HEK293 (cell line): ENCODE measurements at regions not wholly inside any gene's neighbourhood (a gene's known extent, or its start where the extent isn't known, plus 50 kb on each side); places are given as distances from the start of the nearest gene placed in this dataset.

Experiments
- CTCF ChIA-PET: fragments of 350-600 bp; formaldehyde crosslinking; extraction: SDS; loops from one replicate; lab custom pipeline; 2021; ENCODE audit warnings: antibody characterized with exemption; lab: Yijun Ruan, JAX
- POLR2A ChIA-PET: fragments of 300-600 bp; formaldehyde crosslinking; extraction: SDS; loops from one replicate; lab custom pipeline; 2020; ENCODE audit warnings: antibody characterized with exemption, inconsistent platforms; lab: Yijun Ruan, JAX
- H3K27ac ChIP-seq: fragments of 200-500 bp; sonication (Bioruptor generic); 2 replicates; pipeline ENCODE4 v1.5.1; 2014; ENCODE audit warnings: low read depth, low read length, control low read depth, inconsistent platforms; ENCODE audit errors: extremely low read depth
- H3K36me3 ChIP-seq, 2 experiments: fragments of 200-500 bp in 1 of 2; sonication (Bioruptor generic) in 1 of 2; 1 replicate in 1 of 2; 2 replicates in 1 of 2; pipeline ENCODE4 v1.5.1; 2014 to 2017; ENCODE audit warnings: inconsistent platforms in 2 of 2, low read length in 2 of 2; ENCODE audit not compliant: control insufficient read depth in 2 of 2, insufficient read depth in 1 of 2
- H3K4me1 ChIP-seq: fragments of 200-500 bp; sonication (Bioruptor generic); 2 replicates; pipeline ENCODE4 v1.5.1; 2014; ENCODE audit warnings: mild to moderate bottlenecking, low read length, inconsistent platforms; ENCODE audit not compliant: control insufficient read depth, insufficient read depth
- H3K4me3 ChIP-seq: 2 replicates; pipeline ENCODE4 v1.5.1; 2011; ENCODE audit warnings: low read depth, mild to moderate bottlenecking, control low read depth, low read length, moderate library complexity
- H3K9me3 ChIP-seq: fragments of 200-500 bp; sonication (Bioruptor generic); 2 replicates; pipeline ENCODE4 v1.5.1; 2014; ENCODE audit warnings: low read depth, low read length, inconsistent platforms; ENCODE audit not compliant: control insufficient read depth, insufficient read depth
- BCL11A ChIP-seq: fragments of 450-650 bp; formaldehyde crosslinking; IDR thresholded peaks from 2 replicates; pipeline ENCODE4 v1.5.1; 2016; ENCODE audit warnings: low read depth, missing biosample characterization, missing genetic modification characterization
- CTCF ChIP-seq: fragments of 450-650 bp; formaldehyde crosslinking; IDR thresholded peaks from 2 replicates; pipeline ENCODE4 v1.5.1; 2016; ENCODE audit warnings: missing biosample characterization, missing genetic modification characterization
- GFI1B ChIP-seq: fragments of 450-650 bp; formaldehyde crosslinking; IDR thresholded peaks from 2 replicates; pipeline ENCODE4 v1.5.1; 2016; ENCODE audit warnings: missing biosample characterization, missing genetic modification characterization
- KLF16 ChIP-seq: fragments of 450-650 bp; formaldehyde crosslinking; IDR thresholded peaks from 2 replicates; pipeline ENCODE4 v1.5.1; 2017; ENCODE audit warnings: missing biosample characterization, missing genetic modification characterization
- PRDM1 ChIP-seq: fragments of 450-650 bp; formaldehyde crosslinking; IDR thresholded peaks from 2 replicates; pipeline ENCODE4; 2016; ENCODE audit warnings: missing biosample characterization, missing genetic modification characterization
- ZBTB10 ChIP-seq: fragments of 450-650 bp; formaldehyde crosslinking; IDR thresholded peaks from 2 replicates; pipeline ENCODE4 v1.5.1; 2016; ENCODE audit warnings: missing biosample characterization, missing genetic modification characterization
- ZBTB20 ChIP-seq: fragments of 450-650 bp; formaldehyde crosslinking; IDR thresholded peaks from 2 replicates; pipeline ENCODE4 v1.5.1; 2016; ENCODE audit warnings: missing biosample characterization, missing genetic modification characterization
- ZFP69B ChIP-seq: fragments of 450-650 bp; formaldehyde crosslinking; IDR thresholded peaks from 2 replicates; pipeline ENCODE4 v1.5.1; 2016; ENCODE audit warnings: missing biosample characterization, missing genetic modification characterization
- ZNF112 ChIP-seq: fragments of 450-650 bp; formaldehyde crosslinking; IDR thresholded peaks from 2 replicates; pipeline ENCODE4 v1.5.0; 2017; ENCODE audit warnings: missing biosample characterization, missing genetic modification characterization
- ZNF121 ChIP-seq: fragments of 450-650 bp; formaldehyde crosslinking; IDR thresholded peaks from 2 replicates; pipeline ENCODE4 v1.5.1; 2016; ENCODE audit warnings: missing biosample characterization, missing genetic modification characterization
- ZNF155 ChIP-seq: fragments of 450-650 bp; formaldehyde crosslinking; IDR thresholded peaks from 2 replicates; pipeline ENCODE4 v1.5.1; 2016; ENCODE audit warnings: missing biosample characterization, missing genetic modification characterization
- ZNF214 ChIP-seq: fragments of 450-650 bp; formaldehyde crosslinking; IDR thresholded peaks from 2 replicates; pipeline ENCODE4 v1.5.1; 2017; ENCODE audit warnings: missing biosample characterization, mild to moderate bottlenecking, missing genetic modification characterization, borderline replicate concordance
- ZNF24 ChIP-seq: fragments of 450-650 bp; formaldehyde crosslinking; IDR thresholded peaks from 2 replicates; pipeline ENCODE4 v1.5.1; 2016; ENCODE audit warnings: missing biosample characterization, missing genetic modification characterization
- ZNF366 ChIP-seq: fragments of 450-650 bp; formaldehyde crosslinking; conservative IDR thresholded peaks from 2 replicates; pipeline ENCODE4 v1.5.1; 2016; ENCODE audit warnings: missing biosample characterization, missing genetic modification characterization
- ZNF391 ChIP-seq: fragments of 450-650 bp; formaldehyde crosslinking; IDR thresholded peaks from 2 replicates; pipeline ENCODE4 v1.5.1; 2016; ENCODE audit warnings: low read depth, missing biosample characterization, missing genetic modification characterization, borderline replicate concordance
- ZNF510 ChIP-seq: fragments of 450-650 bp; formaldehyde crosslinking; IDR thresholded peaks from 2 replicates; pipeline ENCODE4 v1.5.1; 2018; ENCODE audit warnings: mild to moderate bottlenecking, missing genetic modification characterization, missing biosample characterization; ENCODE audit not compliant: insufficient replicate concordance
- ZNF513 ChIP-seq: fragments of 450-650 bp; IDR thresholded peaks from 2 replicates; pipeline ENCODE4 v1.5.1; 2018; ENCODE audit warnings: missing biosample characterization, missing genetic modification characterization
- ZNF548 ChIP-seq: fragments of 450-650 bp; formaldehyde crosslinking; IDR thresholded peaks from 2 replicates; pipeline ENCODE4 v1.5.1; 2016; ENCODE audit warnings: missing biosample characterization, missing genetic modification characterization
- ZNF624 ChIP-seq: fragments of 450-650 bp; formaldehyde crosslinking; IDR thresholded peaks from 2 replicates; pipeline ENCODE4 v1.5.1; 2017; ENCODE audit warnings: missing biosample characterization, missing genetic modification characterization
- TF ChIP-seq, protein P1 (sequence below): fragments of 450-650 bp; formaldehyde crosslinking; IDR thresholded peaks from 2 replicates; pipeline ENCODE4; 2016; ENCODE audit warnings: missing biosample characterization, missing genetic modification characterization

- Histone ChIP-seq H3K4me3 (no peak overlapping the region), H3K27ac (no peak overlapping the region), H3K4me1 (no peaks in the 10 kb centered on the region)
- POLR2A ChIA-PET: no interaction called here
- no peak for TF ChIP-seq ZBTB10 (tag by site-specific recombination)
- no peak for TF ChIP-seq ZNF214 (tag by site-specific recombination)
- TF ChIP-seq ZNF121 (tag by site-specific recombination): no peak
- TF ChIP-seq ZNF510 (tag by site-specific recombination): no peak
- TF ChIP-seq, protein P1, sequence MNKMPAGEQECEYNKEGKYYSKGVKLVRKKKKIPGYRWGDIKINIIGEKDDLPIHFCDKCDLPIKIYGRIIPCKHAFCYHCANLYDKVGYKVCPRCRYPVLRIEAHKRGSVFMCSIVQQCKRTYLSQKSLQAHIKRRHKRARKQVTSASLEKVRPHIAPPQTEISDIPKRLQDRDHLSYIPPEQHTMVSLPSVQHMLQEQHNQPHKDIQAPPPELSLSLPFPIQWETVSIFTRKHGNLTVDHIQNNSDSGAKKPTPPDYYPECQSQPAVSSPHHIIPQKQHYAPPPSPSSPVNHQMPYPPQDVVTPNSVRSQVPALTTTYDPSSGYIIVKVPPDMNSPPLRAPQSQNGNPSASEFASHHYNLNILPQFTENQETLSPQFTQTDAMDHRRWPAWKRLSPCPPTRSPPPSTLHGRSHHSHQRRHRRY (tag by site-specific recombination): no peak
- no peak for TF ChIP-seq ZFP69B (tag by site-specific recombination)
- no peak for TF ChIP-seq ZNF513
- TF ChIP-seq KLF16 (tag by site-specific recombination): no peak
- TF ChIP-seq BCL11A (tag by site-specific recombination): no peak
- no peak for TF ChIP-seq ZNF24 (tag by site-specific recombination)
- TF ChIP-seq GFI1B (tag by site-specific recombination): no peak
- TF ChIP-seq ZNF548 (tag by site-specific recombination): no peak
- no peak for TF ChIP-seq ZNF366 (tag by site-specific recombination)
- no peak for TF ChIP-seq ZNF624 (tag by site-specific recombination)
- no peak for TF ChIP-seq ZNF391 (tag by site-specific recombination)
- TF ChIP-seq PRDM1 (tag by site-specific recombination): no peak
- no peak for TF ChIP-seq ZNF155 (tag by site-specific recombination)
- no peak for TF ChIP-seq ZBTB20
- TF ChIP-seq ZNF112: no peak
- no peak for TF ChIP-seq CTCF (tag by site-specific recombination)
- TF ChIP-seq, all 188 proteins: peak for 0
- no peaks in the 10 kb centered on the region for H3K9me3 ChIP-seq
- CTCF ChIA-PET: no interaction called here
- no peaks in the 10 kb centered on the region for H3K36me3 ChIP-seq
These were observed 518.7 kb upstream of the SUCLG2 start for GRCh38 chr3:68173012-68173634.
